NOMO-1 treated with dmso at 0.1 percent for 144 hours (cell line): ENCODE measurements at regions not wholly inside any gene's neighbourhood (a gene's known extent, or its start where the extent isn't known, plus 50 kb on each side); places are given as distances from the start of the nearest gene placed in this dataset.

ENCODE experiments used
- DNase-seq: peaks from one replicate; lab custom pipeline; 2025; ENCODE audit not compliant: unreplicated experiment; lab: John Stamatoyannopoulos, UW

DNA sequence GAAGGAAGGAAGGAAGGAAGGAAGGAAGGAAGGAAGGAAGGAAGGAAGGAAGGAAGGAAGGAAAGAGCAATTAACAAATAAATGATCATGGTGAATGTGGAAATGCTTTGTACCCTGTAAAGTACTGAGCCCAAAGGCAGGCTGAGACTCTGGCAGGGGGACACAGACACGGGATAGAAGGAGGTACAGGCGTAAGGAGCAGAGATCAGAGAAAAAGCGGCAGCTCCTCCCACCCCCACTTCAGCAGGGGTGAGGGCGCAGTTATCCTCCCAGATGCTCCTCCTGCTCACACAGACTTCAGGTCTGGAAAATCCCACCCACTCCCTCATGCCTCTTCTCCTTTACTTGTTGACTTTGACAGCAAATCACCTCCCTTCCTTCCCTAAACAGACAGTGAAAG, 464.5 kb downstream of the MATN1 start:
- no peak for DNase-seq

DNA sequence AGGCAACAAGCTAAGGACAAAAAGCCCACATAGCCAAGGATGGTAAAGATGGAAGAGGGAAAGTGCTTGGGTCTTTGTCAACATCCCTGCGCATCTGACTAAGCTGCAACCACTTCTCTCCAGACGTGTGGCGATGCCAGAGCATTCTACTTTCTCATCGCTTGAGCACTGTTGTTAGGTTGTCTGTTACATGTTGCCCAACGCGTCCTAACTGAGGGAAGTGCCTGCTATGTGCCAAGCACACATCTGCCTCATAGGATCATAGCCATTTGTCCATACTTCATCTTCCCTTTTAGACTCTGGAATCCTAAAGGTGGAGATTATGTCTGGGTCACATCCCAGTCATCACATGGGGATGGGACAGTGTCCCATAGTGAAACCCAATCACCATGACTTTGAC, 464.9 kb downstream of the MATN1 start:
- no peak for DNase-seq

DNA sequence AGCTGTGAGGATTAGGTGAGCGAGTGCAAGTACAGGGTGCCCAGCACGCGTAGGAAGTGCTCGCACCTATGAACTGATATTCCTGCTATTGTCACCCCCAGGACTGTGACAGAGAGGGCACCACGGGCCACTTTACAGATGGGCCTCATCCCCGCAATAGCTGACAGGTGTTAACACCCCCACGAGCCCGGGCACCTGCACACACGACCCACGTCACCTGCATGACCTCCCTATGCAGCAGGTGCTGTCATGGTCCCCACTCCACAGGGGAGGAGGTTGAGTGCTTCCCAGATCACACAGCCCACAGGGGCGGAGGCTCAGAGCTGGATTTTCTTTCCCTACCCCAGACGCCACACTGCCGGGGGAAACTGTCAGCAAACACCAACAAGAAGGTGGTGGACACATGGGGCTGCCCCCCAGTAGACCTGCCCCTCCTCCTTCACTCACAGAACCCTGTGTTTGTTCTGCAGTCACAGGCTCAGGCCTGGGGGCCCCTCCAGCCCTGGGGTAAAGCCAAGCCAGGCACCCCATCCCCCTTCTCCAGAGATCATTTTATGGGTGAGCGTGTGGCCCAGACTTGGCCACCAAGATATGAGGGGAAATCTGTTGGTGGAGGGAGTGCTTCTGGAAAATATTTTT, 465.5 kb downstream of the MATN1 start:
- no peak for DNase-seq

DNA sequence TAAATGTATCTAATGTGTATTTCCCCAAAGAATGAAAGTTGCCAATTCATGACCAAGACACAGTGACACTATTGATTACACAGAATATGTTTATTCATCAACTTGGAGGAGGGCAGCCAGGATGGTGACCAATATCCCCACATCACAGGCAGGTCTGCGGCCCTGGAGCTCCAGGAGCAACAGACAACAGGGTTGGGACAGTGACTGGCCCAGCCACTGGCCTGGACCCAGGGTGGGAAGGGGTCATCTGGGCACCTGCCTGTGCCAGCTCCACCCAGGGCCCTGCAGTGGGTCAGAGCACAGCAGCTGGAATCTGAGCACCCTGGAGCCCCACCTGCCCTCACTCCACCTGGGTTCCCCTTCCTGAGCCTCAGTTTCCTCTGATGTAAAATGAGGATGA, 466.1 kb downstream of the MATN1 start:
- DNase-seq: no peak

DNA sequence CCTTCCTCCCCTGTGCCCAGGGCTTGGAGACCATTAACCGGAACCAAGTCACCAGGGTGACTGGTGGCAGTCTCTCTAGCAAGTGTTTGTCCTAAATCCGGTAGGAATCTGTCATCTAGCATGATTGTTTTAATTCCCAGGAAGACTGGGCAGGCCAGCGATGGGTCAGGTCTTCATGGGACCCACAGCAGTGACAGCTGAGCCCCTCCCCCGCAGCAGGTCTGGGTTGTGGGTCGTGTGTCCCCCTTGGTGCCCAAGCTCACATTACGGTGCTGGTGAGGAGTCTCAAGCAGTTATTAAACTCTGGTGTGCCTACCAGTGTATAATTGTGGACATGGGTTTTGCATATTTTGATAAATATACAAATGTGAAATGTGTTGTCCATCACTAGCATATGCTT, 466.5 kb downstream of the MATN1 start:
- DNase-seq: no peak

DNA sequence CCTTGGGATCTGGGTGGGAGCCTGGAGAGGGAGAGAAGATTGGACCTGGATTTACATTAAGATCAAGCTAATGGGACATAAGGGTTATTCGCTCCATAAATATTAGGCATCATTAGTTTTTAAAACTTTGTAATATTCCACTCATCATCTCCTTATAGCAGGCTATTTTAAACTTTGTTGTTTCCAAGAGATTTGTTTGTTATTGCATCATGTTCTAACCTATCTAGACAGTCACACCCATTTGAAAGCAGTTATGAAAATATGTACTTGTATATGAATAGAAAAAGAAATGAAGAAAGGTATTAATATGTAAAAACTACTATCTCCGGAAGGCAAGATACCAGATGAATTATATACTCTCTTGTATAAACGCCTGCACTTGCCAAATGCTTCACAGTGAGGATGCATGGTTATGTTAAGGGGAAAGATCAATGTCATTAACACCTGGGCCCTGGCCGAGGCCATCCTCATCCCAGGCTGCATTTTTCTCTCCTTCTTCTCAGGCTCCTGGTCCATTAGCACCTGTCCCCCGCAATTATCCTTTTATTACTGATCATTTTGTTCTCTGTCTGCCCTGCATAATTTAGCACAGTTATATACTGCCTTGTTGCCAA, 468.2 kb downstream of the MATN1 start:
- DNase-seq: no peak

DNA sequence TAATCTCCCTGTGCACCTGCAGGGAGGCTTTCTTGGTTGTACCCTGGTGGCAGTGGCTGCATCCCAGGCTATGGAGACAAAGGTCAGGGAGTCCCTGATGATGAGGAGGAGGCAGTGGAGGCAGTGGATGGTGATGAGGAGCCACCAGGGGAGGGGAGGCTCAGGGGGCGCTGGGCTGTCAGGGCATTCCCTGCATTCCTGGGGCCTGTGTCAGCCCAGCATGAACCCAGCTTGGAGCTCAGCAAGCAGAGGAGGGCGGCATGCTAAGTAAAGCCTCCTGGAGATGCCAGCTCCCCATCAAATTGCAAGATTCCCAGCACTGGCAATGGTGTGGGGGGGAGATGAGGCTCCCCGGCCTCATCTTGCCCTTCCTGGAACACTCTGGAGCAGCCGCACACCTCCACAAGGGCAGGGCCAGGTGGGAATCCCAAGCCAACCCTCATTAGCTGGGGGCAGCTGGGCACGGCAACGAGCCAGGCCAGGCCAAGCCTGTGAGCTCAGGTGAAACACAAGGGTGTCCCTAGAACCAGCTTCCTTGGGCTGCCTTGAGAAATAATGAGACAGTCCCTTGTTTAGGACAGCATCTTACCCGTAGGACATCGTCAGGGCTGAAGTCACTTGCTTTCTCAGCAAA, 469.5 kb downstream of the MATN1 start:
- DNase-seq: no peak

DNA sequence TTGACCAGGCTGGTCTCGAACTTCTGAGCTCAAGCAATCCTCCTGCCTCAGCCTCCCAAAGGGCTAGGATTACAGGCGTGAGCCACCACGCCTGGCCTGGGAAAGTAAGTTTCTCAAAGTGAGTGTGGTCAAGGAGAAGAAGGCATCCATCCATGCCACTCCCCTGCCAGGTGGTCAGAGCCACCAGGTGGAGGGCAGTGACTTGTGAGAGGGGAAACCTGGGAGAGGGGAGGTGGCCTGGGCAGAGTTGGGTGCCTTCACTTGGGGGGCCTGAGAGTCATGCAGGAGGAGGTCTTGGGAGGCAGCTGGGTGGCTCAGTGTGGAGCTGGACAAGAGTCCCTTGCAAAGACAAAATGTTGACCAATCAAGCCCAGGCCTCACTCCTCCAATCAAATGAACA, 470.0 kb downstream of the MATN1 start:
- DNase-seq: no peak

DNA sequence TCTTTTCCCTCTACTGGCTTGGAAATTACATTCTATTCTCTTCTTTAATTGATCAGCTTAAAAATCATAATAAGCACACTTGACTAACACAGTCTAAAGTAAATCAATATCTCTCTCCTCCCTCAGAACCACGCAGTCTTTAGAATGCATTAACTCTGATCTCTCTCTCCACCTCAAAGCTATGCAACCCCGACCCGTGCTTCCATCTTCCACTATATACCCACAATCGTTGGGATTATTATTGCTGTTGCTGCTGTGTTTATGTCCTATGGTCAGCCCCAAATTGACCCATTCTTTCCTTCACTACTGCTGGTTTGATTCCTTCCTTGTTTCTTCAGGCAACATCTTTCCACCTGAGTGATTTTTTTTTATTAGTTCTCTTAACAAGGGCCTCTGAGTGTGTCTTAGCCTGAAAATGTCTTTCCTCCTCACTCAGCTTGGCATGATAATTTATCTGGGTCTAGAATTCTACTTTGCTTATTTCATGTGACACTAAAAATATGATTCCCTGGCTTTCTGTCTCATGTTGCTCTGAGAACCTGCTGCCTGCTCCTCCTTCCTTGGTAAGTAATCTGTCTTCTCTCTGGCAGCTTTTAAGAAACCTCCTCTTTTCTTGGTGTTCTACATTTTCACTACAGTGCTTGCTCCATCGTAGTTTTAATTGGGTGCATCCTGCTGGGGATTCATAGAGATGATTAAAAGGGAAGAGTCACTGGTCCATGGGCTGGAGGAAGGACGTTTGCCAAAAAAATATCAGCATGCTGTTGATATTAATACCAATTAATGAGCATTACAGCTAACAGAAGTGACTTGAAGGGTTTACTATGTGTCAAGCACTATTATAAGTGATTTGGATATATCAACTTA, 472.2 kb downstream of the MATN1 start:
- DNase-seq: no peak

DNA sequence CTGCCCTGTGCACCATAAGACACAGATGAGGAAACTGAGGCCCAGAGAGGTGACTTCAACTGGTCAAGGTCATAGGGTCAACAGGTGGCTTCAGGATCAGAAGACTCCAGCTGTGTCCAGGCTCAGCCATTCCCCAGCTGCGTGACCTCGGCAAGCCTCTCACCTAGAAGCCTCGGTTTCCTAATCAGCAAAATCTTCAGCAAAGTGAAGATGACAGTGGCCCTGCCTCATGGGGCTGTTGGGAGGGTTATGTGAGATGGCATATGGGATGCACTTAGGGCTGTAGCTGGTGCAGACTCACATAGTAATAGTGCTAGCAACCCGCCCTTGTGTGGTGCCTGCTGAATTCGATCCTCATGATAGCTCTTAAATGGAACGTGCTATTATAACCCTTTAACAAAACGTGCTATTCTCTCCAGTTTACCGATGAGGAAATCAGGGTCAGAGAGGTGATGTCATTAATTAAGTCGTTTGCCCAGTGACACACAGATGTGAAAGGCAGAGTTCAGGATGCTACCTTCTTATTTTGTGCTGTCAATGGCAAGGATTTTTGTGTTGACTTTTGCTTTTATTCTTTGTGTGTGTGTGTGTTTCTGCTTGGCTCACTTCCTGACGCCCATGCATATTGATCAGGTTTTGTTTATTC, 472.9 kb downstream of the MATN1 start:
- DNase-seq: no peak

DNA sequence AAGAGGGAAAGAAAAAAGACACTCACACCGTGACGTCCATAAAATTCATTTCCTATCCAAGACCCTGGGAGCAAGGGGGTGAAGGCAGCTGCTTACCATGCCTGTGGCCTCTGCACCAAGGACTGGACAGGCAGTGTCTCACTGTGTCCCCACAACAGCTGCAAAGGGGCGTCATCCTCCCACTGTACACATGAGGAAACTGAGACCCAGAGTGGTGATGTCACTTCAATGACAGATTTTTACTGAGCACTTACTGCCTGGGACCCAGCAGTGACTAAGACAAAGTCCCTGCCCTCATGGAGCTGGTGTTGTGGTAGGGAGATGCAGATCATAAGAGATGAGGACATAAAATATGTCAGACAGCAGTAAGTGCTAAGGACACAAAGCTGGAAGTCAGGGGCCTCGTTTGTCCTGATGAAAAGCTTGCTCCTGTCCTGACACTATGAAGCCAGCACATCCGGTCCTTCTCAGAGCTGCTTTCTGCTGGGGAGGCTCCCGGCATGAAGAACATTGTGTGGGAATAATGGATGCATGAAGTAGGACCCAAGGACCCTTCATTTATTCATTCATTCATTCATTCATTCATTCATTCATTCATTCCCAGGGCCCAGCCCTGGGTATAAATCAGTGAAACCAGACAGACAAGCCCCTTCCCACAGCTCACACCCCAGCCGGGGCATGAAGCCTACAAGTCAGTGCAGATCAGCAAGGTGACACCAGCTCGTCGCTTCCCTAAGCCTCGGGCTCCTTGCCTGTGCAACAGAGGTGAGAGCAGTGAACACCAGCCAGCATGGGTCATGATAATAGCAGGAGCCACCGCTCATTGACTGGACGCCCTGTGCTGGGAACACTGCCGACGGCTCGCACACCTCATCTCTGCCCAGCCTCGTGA, 473.7 kb downstream of the MATN1 start:
- DNase-seq: no peak

DNA sequence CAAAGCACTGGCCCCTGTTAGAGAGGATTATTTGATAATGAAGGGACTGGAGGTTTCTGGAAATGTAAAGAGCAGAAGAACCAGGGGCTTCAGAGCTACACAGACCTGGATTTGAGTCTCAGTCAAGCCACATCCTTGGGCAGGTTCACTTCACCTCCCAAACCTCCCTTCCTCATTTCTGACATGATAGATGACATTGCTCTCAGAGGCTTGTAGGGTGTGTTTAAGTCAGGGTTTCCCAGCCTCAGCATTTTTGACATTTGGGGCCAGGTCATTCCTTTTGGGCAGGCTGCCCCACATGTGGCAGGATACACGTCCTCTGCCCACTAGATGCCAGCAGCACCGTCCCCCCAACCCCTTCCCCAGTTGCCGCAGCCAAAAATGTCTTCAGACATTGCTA, 474.6 kb downstream of the MATN1 start:
- no peak for DNase-seq

DNA sequence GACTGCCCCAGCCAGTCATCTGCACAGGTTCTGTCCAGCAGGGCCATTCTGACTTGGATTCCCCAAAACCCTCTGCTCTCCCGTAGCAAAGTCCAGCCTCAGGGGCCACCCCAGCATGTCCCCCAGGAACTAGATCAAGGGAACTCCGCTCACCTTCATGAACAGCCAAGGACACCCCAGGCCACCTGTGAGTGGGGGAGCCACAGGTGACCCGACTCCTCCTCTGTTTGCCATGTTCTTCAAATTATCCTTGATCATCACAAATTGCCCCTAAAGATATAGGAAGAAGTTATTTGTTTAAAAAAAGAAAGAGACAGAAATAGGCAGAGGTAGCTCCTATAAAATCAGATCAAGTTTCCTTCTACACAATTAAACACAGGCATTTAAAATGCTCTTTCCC, 475.0 kb downstream of the MATN1 start:
- no peak for DNase-seq

DNA sequence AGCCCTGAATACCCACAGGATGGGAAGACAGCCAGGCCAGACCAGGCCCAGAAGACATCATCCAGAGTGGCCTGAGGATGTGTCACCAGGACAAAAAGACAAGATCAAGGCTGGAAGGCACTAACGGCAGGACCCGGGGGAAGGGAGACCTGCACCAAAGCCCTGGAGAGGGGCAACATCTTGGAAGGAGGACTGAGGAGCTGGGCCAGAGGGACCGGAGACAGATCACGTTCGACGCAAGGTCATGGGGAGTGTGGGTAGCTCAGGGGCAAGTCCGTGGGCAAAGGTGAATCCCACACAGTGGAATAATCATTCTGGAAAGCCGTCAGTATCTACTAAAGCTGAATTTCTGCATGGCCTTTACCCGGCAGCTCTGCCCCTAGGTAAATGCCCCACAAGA, 478.6 kb downstream of the MATN1 start:
- no peak for DNase-seq

DNA sequence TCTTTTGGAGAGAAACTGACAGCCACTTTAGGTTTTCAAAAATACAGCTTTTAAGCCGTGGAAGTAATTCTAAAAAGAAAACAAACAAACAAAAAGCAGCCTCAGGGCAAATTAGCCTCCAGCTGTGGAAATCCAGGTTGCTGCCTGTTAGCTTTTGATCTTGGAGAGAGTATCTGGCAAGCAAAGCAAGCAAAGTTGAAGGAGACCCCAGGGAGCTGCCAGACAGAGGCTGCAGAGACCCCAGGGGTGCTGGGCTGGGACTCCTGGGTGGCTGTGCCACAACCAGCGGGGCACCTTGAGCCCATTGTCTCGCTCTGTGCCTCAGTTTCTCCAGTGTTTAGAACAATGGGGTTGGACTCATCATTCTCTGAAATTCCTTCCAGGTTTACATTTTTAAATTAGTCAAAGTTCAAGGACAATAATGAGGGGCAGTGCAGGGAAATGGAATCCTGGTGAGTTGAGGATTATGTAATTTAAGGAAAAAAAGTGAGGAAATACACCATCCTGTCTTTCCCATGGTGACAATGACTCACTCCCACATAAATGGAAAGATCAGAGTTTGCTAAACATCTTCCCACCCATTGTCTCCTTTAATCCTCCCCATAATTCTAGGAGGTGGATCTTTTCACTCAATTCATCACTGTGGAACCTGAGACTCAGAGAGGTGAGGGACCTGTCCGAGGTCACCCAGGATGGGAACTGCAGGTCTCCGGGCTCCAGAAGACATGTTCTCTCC, 480.5 kb downstream of the MATN1 start:
- no peak for DNase-seq

DNA sequence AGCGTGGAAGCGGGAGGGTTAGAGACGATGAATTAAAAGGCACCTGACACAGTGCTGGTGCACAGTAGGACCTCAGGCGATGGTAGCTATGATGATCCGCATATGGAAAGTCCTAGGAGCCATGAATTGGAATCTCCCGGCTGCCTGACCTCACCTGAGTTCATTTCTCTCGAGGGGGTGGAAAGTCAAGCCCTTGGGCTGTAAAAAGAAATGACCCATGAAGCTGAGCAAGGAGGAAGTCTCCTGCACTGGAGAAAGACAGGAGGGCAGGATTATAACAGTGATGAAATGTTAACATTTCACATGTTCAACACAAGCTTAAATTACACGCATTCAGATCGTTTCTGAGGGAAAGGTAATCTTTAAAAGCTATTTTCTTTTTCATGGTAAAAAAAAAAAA, 481.2 kb downstream of the MATN1 start:
- no peak for DNase-seq

DNA sequence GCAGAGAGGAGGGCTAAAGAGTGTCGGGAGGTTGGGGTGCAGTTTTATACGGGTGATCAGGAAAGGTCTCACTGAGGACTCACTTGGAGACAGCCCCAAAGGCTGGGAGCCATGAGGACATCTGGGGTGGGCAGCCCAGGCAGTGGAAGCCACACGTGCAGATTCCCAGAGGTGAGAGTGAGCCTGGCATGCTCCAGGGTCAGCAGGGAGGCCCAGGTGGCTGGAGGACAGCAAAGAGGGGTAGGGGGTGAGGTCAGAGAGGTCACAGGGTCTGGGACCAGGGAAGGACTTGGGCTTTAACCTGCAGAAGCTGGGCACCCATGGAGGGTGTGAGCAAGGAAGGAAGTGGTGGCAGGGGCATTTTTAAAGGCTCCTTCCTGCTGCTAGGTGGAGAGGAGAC, 481.7 kb downstream of the MATN1 start:
- DNase-seq: no peak

DNA sequence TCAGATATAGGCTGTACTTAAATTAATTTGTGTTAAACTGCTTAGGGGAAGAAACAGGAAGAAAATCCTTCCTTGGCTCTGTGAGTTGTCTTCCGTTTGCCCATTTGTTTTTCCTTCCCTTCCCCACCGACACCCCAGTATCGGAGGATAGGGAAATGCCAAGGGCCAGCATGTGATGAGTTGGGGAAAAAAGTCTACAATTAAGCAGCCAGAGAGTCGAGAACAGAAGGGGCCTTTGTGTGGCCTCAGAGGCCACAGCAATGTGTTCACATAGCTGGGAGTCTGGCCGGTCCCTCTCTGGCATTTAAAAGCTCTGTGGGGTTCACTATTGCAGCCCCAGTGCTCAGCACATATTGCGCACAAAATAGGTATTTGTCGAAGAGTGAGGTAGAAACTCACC, 489.3 kb downstream of the MATN1 start:
- DNase-seq: no peak

DNA sequence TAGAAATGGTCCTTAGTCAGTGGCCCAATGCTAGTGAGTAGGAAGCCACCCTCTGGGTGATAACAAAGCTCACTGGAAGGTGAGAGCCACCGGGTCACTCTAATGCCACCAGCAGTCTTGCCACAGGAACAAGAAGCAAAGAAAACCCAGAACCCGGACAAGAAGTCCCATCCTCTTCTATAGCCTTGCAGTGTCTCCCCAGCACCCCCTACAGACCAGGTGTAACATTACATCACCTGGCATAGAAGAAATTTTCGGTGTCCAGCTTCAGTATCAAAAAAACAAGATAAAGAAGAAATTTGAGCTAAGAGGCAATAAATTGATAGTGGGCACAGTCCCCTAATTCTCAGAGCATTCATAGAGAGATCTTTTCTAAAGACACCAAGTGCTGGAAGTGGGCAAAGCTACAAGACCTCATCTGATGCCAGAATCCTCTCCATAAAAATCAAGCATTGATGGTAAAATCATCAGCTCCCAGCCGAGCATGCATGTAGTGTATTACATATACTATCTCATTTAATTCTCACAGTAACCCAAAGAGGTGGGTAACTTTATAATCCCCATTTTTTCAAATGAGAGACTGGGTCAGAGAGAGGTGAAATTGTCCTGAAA, 491.0 kb downstream of the MATN1 start:
- DNase-seq: no peak
